CD4-positive, alpha-beta T cell treated with Interleukin-2 at 100 ng/mL for 4 hours (primary cell): ENCODE measurements at regions not wholly inside any gene's neighbourhood (a gene's known extent, or its start where the extent isn't known, plus 50 kb on each side); places are given as distances from the start of the nearest gene placed in this dataset.

ENCODE experiments used
- DNase-seq: peaks from one replicate; pipeline ENCODE4 v3.0.0-alpha.2; 2020; ENCODE audit warnings: low spot score

GRCh38 chr15:31510057-31510456 lies 183.4 kb downstream of the KLF13 start:
- no peak for DNase-seq

- peak; percentile 66 for DNase-seq
Measured at GRCh38 chr15:31511707-31512310, 185.2 kb downstream of the KLF13 start.

- DNase-seq: no peak
Measured at GRCh38 chr15:31513178-31513577, 186.5 kb downstream of the KLF13 start.

DNA sequence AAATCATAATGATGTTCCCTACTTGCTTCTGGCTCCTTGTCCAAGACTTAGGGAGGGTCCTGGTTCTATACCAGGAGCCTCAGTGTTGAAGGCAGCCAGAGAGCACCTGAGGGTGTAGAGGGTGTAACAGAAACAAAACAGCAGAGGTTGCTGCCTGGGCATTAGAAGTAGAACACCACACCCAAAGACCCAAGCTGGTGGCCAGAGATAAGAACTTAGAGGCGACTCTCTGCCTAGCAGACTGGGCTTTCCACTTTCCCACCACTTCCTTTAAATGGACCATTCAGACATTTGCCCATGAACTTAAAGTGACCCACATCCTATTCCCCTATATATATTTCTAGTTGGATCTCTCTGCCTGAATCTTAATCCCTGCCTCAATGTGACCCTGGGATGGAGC lies 189.8 kb downstream of the KLF13 start:
- DNase-seq: no peak

GRCh38 chr15:31516874-31517273 lies 190.2 kb downstream of the KLF13 start:
- DNase-seq: no peak

GRCh38 chr15:31517711-31518110 lies 191.1 kb downstream of the KLF13 start:
- DNase-seq: no peak

- DNase-seq: no peak
Measured at GRCh38 chr15:31522028-31522427, 195.4 kb downstream of the KLF13 start.

- DNase-seq: no peak
Measured at GRCh38 chr15:31523027-31523654, 196.5 kb downstream of the KLF13 start.

- no peak for DNase-seq
Measured at GRCh38 chr15:31523655-31524049, 197.0 kb downstream of the KLF13 start.

DNA sequence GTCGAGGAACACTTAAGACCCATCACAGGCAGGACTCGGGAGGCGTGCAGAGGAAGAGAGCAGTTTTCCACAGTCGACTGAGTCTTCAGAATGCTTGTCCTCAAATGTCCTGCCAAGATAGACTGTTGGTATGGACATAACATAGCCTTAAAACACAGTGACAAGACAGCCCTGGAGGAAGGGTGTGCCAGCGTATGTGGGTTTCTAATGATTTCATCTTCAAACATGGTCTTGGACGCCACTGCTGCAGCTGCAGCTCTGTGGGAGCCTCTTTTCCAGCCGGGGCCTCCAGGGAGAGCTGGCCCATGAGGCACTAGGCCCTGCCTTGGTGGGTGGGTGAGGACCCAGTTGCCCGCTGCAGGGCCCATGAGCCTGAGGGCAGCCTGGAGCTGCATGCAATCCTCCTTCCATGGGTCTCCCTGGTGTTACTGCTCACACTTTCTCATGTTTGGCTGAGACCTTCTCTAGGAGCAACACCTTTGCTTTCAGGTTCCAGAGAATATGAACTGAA lies 198.6 kb downstream of the KLF13 start:
- no peak for DNase-seq

DNA sequence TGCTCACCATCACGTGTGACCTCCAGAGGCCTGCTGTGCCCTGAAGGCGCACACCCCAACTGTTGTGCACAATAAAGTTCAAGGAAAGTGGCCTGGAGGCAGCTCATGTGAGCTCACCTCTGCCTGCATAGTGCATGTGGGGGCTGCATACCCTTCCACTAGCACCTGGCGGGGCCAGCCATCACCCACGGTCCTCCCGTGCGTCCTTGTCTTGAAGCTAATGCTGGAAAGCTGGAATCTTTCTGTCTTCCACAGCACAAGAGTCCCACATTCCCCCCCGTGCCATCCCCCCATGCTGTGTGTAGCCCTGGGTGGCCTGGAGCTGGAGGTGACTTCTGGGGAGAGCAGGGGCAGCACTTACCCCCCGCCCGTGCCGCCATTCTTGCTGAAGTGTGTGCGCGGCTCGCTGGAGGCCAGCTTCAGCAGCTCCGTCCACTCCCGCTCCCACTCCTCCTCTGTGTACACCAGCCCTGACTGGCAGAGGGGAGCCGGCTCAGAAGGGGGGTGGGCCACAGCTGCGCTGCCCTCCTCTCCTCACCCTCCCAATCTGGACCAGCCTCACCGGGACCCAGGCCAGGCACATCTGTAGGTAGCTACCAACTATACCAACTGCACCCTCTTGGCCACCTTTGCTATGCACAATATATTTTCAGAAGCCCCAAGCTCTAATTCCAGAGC lies 199.5 kb downstream of the KLF13 start:
- DNase-seq: no peak

DNA sequence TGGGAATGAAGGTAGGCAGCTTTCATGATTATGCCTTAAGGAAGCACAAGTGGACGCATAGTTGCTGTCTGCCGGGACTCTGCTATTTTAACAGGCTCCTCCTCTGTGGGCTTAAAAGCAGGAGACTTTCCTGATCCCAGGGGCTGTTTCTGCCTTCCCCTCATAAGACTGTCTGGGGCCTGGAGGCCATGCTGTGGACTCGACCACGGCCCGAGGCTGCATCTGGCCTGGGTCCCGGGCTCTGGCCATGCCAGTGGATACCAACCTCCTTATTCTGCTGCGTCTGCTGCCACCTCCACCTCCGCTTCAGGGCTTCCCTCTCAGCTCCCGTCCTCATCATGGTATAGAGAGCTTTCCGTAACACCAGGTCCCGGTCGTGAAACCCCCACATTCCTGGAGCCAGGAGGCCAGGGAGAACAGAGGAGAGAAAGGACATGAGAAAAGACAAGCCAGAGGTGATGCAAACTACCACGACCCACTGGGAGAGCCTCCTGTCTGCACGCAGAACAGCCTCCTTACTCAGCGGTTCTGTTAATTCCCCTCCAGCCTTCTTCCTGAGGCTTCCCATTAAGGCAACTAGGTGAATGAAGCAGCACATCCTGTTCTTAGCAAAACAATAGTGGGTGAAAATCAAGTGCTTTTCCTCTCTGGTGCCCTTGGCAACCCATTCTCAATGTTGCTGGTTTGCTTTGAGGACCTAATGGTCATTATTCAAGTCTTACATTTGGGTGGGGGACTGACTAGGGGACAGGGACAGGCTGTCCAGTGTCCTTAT lies 200.5 kb downstream of the KLF13 start:
- DNase-seq: no peak

- DNase-seq: no peak
Measured at GRCh38 chr15:31528846-31529245, 202.2 kb downstream of the KLF13 start.

DNA sequence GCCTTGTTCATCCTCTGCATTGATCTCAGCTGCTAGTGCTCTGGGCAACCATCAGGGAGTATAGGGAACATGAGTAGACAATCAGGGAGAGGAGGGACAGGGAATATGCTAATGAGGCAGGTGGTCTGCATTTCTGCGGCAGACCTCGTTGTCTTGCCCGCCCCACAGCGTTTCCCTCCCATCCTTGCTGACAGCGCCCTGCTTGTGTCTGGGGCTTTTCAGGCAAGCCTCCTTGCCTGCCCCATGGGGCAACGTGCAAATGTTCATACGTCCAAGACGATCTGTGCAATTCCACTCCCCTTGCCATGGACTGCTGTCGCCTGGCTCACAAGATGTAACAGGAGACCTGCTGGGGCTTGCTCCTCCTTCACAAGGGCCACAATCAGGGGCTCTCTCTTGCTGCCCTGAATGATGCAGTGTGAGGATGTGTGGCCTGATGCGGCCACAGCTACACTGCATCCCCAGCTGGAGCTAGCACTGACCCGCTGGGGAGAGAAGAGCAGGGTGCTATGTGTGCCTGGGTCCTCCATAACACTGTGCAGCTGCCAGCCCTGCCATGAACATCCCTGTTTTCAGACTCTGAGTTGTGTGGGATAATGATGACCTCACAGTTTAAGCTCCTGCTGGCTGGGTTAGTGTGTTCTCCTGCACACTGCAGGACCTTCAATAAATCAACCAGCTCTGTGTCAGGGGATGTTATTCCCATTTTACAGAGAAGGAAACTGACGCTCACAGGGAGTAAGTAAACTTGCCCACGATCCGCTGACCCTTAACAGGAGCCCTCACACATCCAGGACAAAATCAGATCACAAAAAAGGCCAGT lies 211.3 kb downstream of the KLF13 start:
- DNase-seq: no peak

DNA sequence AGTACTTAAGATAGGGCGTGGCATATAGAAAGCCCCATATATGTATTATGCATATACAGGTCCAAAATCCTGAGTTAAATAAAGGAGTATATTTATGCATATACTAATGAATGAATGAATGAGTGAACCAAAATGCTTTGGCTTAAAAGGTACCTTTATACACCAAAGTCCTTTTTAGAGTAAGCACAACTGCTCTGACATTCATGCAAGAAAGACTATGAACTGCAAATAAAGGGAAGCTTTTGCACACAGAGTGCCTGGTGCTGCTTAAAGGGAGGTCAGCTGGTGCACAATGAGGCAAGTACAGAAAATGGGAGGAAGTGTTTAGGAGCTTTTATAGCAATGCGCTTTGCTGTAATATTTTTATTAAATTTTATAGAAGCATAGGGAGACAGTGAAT lies 214.0 kb downstream of the KLF13 start:
- no peak for DNase-seq

GRCh38 chr15:31544361-31544760 lies 217.7 kb downstream of the KLF13 start:
- DNase-seq: no peak

DNA sequence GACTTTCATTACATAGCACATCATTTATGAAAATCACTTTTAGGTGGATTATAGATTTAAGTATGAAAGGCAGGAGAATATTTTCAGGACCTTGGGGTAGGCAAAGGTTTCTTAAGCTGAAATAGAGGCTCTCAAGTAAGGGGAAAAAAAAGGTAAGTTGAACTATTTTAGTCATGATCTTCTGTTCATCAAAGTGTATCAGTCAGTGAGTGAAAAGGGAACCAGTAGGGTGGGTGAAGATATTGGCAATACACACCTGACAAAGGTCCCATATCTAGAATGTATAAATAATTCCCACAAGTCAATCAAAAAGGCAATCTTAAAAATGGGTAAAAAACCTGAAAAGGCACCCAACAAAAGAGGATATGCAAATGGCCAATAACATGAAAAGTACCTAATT lies 218.6 kb downstream of the KLF13 start:
- DNase-seq: no peak

DNA sequence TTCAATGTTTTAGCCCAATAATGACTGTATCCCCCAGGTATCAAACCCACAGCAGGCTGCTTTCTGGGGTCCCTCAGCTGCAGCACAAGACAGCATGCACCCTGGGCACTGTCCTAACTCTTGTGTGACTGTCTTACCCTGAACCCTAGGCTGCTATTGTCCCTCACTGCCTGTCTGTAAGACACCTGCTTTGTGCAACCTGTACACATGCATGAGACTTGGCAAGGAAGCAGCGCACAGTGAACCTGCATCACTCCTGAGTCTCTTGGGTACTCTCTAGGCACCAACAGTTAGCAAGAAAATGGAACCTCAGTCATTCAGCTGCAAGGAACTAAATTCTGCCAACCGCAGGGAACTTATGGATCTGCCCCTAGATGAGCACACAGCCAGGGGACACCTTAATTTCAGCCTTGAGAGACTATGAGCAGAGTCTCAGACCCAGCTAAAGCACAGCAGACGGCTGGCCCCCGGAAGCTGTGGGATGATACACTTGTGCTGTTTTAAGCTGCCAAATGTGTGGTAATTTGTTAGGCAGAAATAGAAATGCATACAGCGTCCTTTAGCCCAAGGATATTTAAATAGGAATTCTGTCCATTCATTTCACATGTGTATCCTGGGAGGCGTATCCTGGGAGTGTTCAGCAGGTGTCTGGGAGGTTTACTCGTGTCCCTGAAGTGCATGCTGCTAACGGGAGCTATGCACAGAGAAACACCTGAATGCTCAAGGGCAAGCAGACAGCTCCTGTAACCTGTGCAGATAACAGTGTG lies 223.8 kb downstream of the KLF13 start:
- no peak for DNase-seq

- no peak for DNase-seq
Measured at GRCh38 chr15:31551323-31551722, 224.7 kb downstream of the KLF13 start.

DNA sequence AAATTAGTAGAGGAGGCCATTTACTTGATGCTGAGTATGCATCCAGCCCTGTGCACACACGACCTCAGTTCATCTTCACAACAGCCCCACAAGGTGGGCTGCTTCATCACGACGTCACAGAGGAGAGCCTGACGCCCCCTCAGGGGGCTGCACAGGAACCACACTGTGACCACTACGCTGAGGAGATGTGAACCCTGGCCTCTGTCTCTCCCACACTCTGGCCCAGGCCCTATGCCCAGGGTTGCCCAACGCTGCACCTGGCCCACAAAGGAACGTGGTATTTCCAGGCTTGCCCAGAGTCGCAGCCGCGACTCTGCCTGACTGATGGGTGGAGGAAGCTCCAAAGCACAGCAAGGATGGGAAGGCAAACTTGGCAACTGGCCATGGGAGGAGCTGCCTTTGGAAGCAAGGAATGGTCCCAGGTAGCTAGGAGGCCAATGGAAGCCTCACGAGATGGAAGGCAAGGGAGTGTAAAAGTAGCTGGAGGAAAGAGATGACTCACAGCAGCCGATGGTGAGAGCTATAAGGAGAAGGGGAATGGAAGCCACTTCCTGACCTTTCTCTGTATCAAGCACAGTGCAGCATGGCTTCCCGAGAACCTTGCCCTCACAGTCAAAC lies 226.0 kb downstream of the KLF13 start:
- DNase-seq: no peak

GRCh38 chr15:31554261-31554660 lies 227.6 kb downstream of the KLF13 start:
- no peak for DNase-seq
